Midbrain (tissue), 1 donor: ENCODE measurements at regions not wholly inside any gene's neighbourhood (a gene's known extent, or its start where the extent isn't known, plus 50 kb on each side); places are given as distances from the start of the nearest gene placed in this dataset.

Source experiments
- DNase-seq: peaks from one replicate; lab custom pipeline; 2025; lab: John Stamatoyannopoulos, UW

DNA sequence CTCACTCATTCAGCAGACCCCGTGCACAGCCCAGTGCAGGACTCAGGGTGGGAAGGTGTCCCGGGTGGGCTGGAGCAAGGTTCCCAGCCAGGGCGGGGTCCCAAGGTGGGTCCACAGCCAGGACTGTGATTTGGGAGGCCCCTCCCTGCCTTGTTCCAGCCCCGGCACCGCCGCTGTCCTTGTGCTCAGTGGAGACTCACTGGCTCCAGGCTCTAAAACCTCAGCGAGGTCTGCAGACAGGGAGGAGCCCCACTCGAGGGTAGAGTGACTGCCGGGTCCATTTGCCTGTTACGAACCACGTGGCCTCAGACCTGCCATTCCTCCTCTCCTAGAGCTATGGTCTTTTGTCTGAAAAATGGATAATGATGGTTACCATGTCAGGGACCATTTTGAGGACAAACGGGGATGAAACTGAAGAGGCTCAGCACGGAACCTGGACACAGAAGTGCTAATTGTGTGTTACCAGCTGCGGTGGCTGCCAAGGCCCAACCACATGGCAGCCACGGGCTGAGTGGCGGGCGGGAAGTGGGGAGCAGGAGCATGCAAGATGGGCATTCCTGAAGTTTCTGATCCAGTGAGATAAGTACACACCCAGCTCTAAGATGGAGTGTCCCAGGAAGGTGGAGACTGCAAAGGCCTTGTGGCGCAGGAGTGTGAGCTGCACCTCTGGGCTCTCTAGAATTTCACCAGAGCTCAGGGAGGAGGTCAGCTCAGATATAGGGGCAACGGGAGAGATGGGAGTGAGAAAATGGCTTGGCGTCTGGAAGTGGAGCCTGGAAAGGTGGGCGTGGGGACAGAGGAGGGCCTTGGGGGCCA lies 317.6 kb downstream of the SEC14L1 start:
- no peak for DNase-seq

DNA sequence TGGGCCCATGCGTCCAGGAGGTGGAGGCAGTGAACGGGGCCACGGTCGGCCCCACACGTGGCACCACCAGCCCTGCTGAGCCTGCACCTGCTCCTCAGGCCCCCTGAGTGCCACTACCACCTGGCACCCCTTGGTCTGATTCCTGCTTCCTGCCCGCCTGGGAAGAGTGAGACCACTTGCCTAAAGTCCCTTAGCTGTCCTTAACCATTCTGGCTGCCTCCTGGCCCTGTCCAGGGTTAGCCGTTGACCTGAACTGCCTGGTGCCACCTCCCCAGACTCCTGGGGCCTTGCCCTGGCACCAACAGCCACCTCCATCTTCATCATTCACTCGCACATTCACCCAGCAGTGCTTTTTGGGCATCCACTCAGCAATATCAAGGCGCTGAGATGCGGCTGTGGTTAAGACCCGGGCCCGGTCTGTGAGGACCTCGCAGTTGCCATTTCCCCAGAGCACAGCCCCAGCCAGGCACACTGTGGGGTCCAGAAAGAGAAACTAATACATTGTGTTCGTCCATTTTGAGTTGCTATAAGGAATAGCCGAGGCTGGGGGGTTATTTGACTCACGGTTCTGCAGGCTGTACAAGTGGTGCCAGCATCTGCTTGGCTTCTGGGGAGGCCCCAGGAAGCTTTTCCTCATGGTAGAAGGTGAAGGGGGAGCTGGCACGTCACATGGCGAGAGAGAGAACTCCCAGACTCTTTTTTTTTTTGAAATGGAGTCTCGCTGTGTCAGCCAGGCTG lies 318.4 kb downstream of the SEC14L1 start:
- no peak for DNase-seq

DNA sequence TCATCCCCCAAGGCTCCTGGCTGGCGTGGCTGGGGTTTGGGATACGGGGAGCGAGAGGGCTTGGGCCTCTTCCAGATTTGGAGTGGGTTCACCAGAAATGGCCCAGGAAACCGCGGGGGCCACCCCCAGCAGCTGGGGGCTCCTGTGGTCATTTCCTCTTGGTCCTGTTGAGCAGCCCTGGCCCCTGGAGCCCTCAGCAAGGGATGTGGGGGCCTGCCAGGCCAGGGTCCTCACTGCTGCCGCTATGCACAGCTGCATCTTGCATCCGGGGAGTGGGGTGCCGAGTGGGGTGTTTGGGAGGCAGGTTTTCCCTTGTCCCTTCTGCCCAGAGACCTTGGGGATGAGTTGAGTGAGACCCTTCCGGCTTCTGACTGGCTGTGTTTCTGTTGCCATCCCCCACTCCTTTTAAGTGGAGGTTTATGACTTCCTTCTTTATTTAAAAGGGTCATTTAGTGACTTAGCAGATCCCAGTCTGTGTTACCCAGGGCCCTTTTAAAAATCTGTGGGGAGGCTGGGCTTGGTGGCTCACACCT lies 319.8 kb downstream of the SEC14L1 start:
- DNase-seq, result no peak

DNA sequence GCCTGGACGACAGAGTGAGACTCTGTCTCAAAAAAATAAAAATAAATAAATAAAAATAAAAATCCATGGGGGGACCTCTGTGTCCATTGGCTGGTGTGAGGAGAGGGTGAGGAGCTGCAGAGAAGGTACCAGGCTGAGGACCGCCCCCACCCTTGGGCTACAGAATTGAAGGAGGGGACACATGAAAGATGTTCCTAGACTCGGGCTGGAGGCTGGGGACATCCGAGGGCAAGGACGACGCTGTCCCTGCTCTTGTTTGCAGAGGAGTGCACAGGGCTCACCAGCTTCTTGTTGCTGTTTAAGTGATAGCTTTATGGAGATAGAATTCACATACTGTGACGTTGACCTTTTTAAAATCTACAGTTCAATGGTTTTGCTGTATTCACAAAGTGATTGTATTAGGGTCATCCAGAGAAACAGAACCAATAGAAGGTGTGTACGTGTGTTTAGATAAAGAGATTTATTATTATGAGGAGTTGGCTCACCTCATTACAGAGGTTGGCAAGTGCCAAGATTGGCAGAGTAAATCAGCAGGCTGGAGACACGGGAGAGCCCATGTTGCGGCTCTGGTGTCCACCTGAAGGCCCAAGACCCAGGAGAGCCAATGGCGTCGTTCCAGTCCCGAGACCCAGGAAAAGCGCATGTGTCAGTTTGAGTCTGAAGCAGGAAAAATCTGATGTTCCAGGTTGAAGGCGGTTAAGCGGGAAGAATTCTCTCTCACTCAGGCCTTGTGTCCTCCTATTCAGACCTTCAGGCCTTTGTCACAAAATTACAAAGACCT lies 320.7 kb downstream of the SEC14L1 start:
- DNase-seq, result no peak

DNA sequence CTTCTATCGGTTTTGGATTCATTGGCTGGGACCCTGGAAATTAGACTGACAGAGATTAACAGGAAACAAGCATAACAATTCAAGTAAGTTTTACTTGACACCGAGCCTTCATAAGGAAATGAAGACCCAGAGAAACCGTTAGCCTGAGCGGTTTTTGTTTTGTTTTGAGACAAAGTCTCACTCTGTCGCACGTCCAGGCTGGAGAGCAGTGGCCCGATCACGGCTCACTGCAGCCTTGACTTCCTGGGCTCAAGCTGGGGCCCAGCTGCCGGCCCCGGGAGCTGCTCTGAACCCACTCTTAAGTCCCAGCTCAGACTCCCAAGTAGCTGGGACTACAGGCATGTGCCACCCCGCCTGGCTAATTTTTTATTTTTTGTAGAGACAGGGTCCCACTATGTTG lies 321.3 kb downstream of the SEC14L1 start:
- DNase-seq, result no peak

DNA sequence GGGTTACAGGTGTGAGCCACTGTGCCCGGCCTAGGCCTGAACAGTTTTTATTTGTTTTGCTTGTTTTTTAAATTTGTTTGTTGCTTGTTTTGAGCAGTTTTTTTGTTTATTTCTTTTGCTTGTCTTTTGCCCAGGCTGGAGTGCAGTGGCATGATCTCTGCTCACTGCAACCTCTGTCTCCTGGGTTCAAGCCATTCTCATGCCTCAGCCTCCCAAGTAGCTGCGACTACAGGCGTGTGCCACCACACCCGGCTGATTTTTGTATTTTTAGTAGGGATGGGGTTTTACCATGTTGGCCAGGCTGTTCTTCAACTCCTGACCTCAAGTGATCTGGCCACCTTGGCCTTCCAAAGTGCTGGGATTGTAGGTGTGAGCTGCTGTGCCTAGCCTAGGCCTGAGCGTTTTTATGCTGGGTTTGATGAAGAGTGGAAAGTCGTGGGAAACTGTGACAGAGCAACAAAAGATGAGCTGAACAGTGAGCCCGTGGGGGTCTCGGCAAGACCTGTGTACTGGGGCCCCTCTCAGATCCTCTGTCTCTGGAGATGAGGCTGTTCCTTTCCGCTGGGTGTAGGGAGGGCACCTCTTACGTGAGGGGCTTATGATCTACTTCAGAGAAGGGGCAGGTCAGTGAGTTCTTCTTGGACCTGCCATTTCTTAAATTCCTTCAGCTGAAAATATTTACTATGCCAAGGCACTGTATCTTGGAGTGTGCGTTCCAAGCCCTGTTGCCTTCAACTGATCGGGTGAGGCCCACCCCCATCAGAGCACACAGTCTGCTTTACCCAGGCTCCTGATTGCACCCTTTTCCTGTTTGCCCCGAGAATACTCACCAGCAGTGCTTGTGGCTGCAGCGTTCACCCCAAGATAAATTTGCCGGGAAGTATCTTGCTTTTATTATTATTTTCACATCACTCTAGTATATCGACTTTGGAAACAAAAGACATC lies 322.1 kb downstream of the SEC14L1 start:
- DNase-seq, result no peak

DNA sequence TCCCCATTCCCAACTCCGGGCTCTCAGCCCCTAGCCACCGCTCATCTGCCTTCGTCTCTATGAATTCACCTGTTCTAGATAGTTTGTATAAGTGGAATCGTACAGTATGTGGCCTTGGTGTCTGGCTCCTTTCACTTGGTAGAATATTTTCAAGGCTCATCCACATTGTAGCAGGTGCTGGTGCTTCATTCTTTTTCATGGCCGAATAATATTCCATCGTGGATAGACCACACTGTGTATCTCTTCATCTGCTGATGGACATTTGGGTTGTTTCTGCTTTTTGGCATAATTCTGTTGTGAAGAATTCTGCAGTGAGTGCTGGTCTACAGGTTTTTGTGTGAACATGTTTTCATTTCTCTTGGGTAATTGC lies 324.2 kb downstream of the SEC14L1 start:
- DNase-seq, result no peak

DNA sequence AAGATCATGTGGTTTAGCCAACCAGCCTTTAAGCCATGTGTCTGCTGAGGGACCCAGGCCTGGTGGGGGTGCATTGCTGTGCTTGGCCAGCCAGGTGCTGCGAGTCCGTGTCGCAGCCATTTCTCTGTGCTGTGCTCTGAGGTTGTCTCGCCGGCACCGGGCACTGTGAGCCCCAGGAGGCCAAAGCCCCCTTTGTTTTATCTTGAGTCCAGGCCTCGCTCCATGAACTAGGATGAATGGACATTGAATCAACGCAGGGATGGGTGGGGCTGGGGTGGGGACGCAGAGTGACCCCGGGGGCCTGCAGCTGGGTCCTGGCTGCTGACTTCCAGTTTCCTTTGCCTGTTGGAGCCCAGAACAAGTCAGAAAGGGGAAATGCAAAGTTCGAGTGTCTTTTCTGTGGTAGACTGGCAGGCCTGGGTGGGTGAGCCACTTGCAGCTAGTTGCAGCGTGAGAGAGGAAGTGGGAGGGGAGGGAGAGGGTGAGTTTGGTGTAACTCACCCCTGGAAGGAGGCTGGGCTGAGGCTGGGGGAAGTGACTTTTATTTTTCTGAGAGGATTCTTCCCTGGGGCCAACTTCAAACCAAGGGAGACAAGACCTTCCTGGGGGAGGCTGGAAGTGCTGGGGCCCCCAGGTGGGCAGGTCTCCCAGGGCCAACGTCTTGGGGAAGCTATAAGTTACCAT lies 324.7 kb downstream of the SEC14L1 start:
- peak; percentile 29 for DNase-seq

DNA sequence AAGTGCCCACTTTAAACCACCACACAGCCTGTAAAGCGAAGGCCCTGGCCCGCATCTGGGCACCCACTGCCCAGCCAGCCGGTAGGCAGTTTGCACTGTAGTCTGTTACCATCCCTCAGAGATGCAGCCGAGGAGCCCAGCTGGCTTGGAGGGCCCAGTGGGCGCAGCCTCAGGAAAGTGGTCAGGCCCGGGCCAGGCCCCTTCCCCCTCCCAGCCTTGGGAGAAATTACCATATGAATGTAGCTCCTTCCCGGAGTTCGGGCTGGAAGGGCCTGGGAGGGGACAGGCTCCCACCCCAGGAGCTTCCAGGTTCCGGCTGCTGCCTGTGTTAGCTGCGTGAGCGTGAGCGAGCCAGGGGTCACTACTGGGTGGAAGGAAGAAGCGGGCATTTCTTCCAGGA lies 325.4 kb downstream of the SEC14L1 start:
- DNase-seq, result no peak

DNA sequence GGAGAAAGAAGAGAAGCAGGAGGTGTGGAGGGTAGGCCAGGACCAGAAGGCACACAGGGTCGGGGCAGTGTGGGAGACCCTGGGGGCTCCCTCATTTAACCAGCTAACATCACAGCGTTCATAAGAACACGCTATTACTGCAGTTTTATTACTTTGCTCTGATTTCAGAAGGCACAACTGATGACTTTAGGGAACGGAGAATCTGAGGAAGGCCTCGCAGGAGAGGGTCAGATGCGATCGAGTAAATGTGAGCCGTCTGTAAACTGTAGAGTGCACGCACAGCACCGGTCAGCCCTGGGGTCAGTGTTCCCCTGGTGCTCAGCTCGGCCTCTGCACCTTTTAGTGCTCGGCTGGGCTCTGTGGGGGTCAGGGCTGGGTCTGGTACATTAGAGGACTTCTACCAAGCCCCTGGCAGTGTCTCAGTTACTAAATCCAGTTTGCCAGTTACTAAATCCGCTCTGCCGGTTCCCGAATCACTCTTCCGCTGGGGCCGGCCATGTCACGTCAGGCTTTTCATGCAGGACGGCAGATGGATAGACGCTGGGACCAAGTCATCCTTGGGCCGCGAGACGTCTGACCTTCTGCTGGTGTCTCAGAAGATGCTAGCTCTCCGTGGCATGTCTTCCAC lies 325.9 kb downstream of the SEC14L1 start:
- no peak for DNase-seq

DNA sequence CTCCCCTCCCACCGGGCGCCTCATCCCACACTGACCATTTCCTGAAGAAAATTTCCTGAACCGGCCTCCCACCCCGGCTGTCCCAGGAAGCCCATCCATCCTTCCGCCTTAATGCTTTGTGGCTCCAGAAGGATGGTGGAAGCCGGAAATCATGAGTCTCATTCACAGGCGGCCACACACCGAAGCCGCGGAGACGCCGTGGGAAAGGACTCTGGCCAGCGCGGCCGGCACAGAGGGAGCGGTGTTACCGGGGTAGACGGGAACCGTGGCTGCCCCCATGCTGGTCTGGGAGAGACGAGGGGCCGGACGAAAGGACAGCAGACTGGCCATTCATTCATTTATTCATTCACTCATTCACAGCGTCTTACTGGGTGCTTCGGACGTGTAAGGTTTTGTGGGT lies 326.8 kb downstream of the SEC14L1 start:
- no peak for DNase-seq

DNA sequence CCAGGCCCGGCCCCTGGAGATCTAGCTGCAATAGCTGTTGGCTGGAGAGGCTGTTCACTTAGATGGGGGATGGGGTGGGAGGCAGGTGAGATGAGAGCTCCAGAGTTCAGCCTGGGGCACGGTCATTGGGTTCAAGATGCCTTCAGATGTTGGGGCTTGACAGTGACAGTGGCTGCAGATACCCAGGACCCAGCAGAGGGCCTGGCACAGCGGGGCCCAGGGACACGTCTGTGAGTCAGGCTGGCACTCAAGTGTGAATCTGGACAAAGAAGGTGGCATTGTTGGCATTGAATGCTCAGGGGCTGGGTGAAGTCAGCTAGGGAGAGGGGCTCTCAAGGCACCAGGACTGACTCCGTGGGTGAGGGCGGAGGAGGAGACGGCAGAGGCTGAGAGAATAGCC lies 328.1 kb downstream of the SEC14L1 start:
- DNase-seq, result no peak

DNA sequence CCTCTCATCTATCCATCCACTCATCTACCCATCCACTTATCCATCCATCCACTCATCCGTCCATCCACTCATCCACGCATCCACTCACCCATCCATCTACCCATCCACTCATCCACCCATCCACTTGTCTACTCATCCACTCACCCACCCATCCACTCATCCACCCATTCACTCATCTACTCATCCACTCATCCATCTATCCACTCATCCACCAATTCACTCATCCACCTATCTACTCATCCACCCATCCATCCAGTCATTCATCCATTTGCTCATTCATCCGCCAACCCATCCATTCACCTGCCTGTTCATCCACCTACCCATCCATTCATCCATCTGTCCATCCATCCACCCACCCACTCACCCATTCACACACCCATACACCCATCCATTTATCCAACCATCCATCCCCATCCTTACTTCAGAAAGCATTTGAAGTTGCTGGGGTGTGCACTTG lies 329.6 kb downstream of the SEC14L1 start:
- no peak for DNase-seq

DNA sequence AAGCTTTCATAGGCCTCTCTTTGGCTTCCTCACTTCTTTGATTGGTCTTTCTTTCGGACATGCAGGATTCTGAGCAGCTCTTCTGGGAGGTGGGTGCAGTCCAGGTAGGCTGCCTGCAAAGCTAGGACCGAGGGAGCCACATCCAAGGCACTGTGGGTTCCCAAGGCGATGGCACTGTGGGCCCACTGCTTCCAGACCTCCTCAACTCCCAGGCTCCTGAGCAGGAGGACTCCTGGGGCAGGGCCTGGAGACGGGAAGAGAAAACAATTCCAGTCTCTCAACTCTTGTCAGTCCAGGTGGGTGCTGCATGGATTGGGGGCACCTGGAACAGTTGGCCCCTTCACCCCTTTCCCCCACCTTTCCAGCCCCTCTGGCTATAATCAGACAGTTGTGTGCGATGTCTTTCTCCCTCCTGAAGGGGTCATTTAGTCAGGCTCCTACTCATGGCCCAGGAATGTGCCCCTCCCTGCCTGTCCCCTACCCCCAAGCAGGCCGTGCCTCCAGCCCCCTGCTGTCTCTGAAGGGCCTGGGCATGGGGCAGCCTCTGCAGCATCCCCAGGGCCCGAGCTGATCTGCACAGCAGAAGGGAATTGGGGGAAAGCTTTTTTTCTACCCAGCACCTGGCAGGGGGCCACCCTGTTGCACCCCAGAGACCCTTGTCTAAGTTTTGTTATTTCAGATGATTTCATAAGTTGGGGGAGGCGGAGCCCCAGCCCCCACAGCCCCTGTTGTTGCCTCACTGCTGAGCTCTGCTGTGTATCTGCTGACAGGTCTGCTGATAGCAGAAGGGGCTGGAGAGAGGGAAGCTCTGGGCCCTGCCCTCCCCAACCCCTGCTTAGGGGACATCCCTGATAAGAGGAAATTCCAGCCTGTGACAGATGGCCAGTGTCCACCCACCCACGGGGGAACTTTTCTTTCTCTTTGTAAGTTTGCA lies 330.3 kb downstream of the SEC14L1 start:
- no peak for DNase-seq

DNA sequence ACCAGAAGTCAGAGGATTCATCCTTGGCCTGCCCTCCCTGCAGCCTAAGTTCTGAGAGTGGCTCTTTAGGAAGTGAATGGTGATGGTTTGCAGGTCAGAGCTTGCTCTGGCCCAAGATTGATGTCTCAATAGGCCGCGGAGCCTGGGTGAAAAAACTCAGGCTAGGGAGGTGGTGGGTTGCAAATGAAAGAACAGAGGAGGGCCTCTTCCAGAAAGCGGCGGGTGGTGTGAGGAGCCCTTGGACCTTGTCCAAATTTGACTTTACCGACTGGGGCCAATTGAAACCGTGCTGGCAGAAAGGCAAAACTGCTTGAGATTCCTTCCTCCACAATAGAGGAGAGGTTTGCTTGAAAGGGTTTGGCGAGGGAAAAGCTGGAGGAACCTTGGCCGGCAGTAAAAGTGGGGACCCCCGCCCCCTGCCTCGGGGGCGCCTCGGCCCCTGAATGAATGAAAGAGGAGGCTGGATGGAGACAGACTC lies 331.3 kb downstream of the SEC14L1 start:
- peak; percentile 70 for DNase-seq

DNA sequence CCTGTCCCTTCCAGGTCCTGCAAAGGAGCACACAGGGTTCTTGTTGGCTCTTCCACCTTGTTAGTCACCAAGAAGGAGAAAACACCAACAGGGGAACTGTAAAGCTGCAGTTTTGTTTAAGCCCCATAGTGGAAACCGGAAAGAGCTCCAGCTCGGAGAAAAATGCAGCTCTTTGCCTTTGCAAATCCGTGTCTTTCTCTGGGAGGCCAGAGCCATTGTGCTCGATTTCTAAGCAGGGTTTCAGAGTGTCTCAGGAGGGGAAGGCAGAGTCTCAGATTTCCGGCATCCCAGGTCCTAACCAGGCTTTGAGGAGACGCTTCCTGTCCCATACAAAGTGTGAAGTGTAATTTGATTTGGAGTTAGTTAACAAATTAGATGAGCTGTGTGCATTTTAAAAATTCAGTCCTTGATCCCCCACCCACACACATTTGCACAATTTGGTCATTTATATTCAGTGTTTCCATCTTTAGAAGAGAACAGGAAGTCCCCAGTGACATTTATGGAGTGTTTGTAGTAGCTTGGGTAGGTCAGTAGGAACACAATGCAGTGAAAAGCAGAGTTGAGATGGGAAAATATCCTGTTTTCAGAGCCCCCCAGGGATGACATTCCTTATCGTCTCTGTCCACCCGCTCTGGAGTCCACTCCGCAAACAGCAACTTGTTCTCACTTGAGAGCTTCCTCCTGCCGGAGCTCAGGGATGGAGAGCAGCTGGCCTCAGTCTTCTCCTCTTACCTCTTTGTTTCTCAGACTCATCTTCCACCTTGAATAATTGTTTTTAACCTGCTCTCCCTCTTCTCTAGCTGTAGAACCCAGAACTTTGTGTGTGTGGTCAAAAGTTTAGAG lies 331.9 kb downstream of the SEC14L1 start:
- peak; percentile 32 for DNase-seq

DNA sequence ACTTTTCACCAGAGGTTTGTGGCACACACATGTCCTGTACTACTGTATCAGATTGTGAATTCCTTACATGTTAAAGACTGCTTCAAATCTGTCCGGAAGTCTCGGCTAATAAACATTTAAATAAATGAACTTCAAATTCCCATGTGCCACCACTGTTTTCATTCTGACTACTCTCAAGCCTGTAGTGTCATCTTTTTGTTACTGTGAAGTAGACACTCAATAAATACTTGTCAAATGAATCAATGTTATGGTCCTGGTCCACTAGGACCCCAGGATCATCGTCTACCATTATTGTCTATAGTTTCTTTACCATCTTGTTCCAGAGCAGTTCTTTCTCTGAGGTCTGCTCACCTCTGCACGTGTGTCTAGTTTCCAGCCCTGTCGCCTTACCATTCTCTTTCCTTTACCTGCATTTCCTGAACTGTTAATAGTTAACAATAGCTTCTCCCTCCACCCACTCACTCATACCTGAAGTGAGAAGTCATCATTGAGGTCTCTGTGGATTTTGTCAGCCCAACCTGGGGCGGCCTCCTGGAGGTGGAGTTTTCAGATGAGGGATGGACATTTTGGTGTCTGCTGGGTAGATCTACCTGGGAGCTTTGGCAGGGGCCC lies 333.0 kb downstream of the SEC14L1 start:
- no peak for DNase-seq
